HAP-1 (cell line): ENCODE measurements at regions not wholly inside any gene's neighbourhood (a gene's known extent, or its start where the extent isn't known, plus 50 kb on each side); places are given as distances from the start of the nearest gene placed in this dataset.

Source experiments
- DNase-seq, 2 experiments: peaks; one replicate each; pipeline ENCODE4 v3.0.0-alpha.2; 2016 to 2020; ENCODE audit warnings: low spot score in 2 of 2
- H3K27me3 ChIP-seq: fragments of 250-450 bp; sonication (Bioruptor Pico); 2 replicates; pipeline ENCODE4 v1.5.1; 2020; ENCODE audit warnings: low read depth, mild to moderate bottlenecking, moderate library complexity
- H3K36me3 ChIP-seq: fragments of 250-450 bp; sonication (Bioruptor Pico); replicated peaks from 2 replicates; pipeline ENCODE4 v1.5.1; 2020; ENCODE audit warnings: mild to moderate bottlenecking
- H3K4me1 ChIP-seq: fragments of 250-450 bp; sonication (Bioruptor Pico); 2 replicates; pipeline ENCODE4 v1.5.1; 2020; ENCODE audit warnings: mild to moderate bottlenecking
- H3K4me3 ChIP-seq: fragments of 250-450 bp; sonication (Bioruptor Pico); 2 replicates; pipeline ENCODE4 v1.5.1; 2020; ENCODE audit warnings: mild to moderate bottlenecking, moderate library complexity
- H3K9me3 ChIP-seq: fragments of 250-450 bp; sonication (Bioruptor Pico); 2 replicates; pipeline ENCODE4 v1.5.1; 2020; ENCODE audit warnings: mild to moderate bottlenecking, moderate library complexity
- in situ Hi-C: fragments of 300-500 bp; cut with MboI; formaldehyde crosslinking; loops from 3 replicates; pipeline ENCODE4 v1.14.3; 2020; ENCODE audit warnings: low sequenced_read_pairs, inconsistent platforms, mixed read lengths

GRCh38 chrX:151239751-151240150, 63.4 kb downstream of the GPR50 start:
- H3K4me3 ChIP-seq = no peak overlapping the region
- H3K27me3 ChIP-seq = no peaks in the 10 kb centered on the region
- DNase-seq = peak; percentile 61 to 87
- in situ Hi-C loops = no loop called here
- no peaks in the 10 kb centered on the region for H3K9me3 ChIP-seq
- H3K4me1 ChIP-seq = peaks cover 9% of the 10 kb centered on the region
- H3K36me3 ChIP-seq = no peaks in the 10 kb centered on the region

GRCh38 chrX:151240237-151240636, 63.9 kb downstream of the GPR50 start:
- Histone ChIP-seq H3K4me1 (peaks cover 9% of the 10 kb centered on the region), H3K4me3 (no peak overlapping the region), H3K9me3 (no peaks in the 10 kb centered on the region), H3K36me3 (no peaks in the 10 kb centered on the region), H3K27me3 (no peaks in the 10 kb centered on the region)
- in situ Hi-C loops = no loop called here
- no peak for DNase-seq

GRCh38 chrX:151268836-151269235, 92.5 kb downstream of the GPR50 start:
- DNase-seq = no peak
- Histone ChIP-seq H3K36me3 (no peaks in the 10 kb centered on the region), H3K9me3 (no peaks in the 10 kb centered on the region), H3K4me1 (no peaks in the 10 kb centered on the region), H3K4me3 (no peak overlapping the region), H3K27me3 (no peaks in the 10 kb centered on the region)
- in situ Hi-C loops = no loop called here

DNA sequence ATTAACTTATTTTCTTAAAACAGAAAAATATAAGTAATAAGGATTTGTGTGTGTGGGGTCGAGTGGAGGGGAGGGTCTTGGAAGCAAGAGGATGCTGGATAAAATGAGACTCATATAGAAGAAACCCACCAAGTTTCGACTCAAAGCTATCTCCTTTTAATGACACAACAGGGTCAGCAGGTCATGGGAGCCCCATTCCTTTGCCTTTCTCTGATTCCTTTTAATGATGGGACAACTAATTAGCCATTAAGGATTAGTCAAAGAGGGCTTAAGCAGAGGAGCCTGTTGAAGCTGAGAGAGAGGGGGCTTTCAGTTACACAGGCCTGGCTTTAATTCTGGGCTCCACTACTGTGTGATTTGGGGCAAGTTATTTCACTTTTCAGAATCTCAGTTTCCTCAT, 102.8 kb downstream of the GPR50 start:
- H3K4me1 ChIP-seq = no peaks in the 10 kb centered on the region
- H3K36me3 ChIP-seq = no peaks in the 10 kb centered on the region
- H3K4me3 ChIP-seq = no peak overlapping the region
- H3K27me3 ChIP-seq = no peaks in the 10 kb centered on the region
- in situ Hi-C loops = no loop called here
- no peaks in the 10 kb centered on the region for H3K9me3 ChIP-seq
- DNase-seq = no peak

DNA sequence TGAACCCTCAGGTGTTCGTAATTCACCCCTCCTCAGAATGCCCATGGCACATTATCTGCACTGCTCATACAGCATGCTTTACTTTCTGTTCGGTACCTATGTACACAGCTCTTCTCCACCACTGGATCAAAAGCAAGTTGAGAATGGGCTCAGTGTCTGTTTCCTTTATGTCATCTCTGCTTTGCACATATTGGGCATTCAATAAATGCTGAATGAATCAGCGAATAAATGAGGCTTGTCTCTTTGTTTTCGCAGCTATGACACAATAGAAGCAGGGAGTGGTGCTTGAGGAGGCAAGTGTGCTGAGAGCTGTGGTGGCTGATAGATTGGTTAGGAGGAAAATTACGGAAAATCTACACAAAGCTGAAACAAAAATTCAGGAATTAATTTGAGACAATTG, 109.1 kb upstream of the VMA21 start:
- H3K36me3 ChIP-seq = no peaks in the 10 kb centered on the region
- H3K4me3 ChIP-seq = no peak overlapping the region
- H3K27me3 ChIP-seq = peaks cover 2% of the 10 kb centered on the region; the same call in 1 of the 2 replicates
- H3K4me1 ChIP-seq = no peaks in the 10 kb centered on the region
- no peaks in the 10 kb centered on the region for H3K9me3 ChIP-seq
- DNase-seq = no peak
- in situ Hi-C loops = no loop called here

DNA sequence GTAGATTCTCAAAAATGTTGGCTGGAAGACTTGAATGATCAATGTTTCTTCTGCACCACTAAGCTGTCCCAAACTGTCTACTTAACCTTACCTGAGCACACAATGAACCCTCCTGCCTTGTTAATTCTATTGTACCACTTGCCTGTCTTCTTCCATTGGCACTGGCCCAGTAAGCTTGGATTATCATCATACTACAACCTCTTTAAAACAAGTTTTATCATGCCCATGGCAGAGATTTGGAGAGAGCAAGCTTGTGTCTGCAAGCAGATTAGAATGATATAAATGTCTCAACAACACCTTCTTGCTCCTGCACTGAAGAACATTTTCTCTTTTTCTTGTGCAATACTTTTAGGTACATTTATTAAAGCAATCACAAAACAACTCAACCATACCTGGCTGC, 74.0 kb upstream of the VMA21 start:
- Histone ChIP-seq H3K27me3 (no peaks in the 10 kb centered on the region), H3K4me1 (no peaks in the 10 kb centered on the region), H3K4me3 (no peak overlapping the region), H3K36me3 (no peaks in the 10 kb centered on the region), H3K9me3 (no peaks in the 10 kb centered on the region)
- no peak for DNase-seq
- in situ Hi-C loops = no loop called here

GRCh38 chrX:151336809-151337208, 60.2 kb upstream of the VMA21 start:
- H3K4me1 ChIP-seq = no peaks in the 10 kb centered on the region
- no peak overlapping the region for H3K4me3 ChIP-seq
- no peaks in the 10 kb centered on the region for H3K9me3 ChIP-seq
- in situ Hi-C loops = no loop called here
- no peaks in the 10 kb centered on the region for H3K27me3 ChIP-seq
- no peak for DNase-seq
- H3K36me3 ChIP-seq = no peaks in the 10 kb centered on the region

DNA sequence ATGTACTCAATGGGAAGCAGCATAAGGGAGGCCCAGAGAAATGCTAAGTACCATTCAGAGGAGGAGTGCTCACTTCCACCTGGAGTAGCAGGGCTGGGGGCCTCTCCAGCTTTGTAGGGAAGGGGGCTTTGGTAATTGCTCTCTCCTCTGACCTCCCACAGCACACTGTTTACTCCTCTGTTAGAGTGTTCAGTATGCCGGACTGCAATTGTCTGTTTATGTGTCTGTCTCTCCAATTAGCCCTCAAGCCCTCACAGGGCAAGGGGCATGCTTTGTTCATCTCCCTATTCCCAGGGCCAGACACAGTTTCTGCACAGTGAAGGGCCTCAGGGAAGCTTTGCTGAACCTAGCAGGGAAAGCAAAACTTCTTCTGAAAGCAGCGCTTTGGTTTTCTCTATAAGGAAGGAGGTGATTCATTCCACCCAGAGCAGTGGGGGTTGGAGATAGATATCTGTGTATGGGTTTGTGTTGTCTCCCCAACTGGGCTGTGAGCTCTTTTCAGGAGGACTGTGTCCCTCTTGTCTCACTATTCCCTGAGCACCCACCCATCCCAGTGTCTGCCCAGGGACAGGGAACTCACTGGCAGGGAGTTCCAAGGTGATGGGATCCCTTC, 50.0 kb upstream of the VMA21 start:
- no peaks in the 10 kb centered on the region for H3K4me1 ChIP-seq
- no peaks in the 10 kb centered on the region for H3K36me3 ChIP-seq
- peaks cover 8% of the 10 kb centered on the region for H3K27me3 ChIP-seq
- H3K9me3 ChIP-seq = no peaks in the 10 kb centered on the region
- in situ Hi-C loops = no loop called here
- H3K4me3 ChIP-seq = no peak overlapping the region
- no peak for DNase-seq
